ENCODE measurements at regions not wholly inside any gene's neighbourhood (a gene's known extent, or its start where the extent isn't known, plus 50 kb on each side); places are given as distances from the start of the nearest gene placed in this dataset.

GRCh38 chr11:76271068-76271467, 64.8 kb upstream of the WNT11 start:
- TF ChIP-seq CTCF (conservative IDR thresholded peaks at IDR 0.05; ENCODE audit: low read depth, low read length) (no peak), EZH2 (IDR thresholded peaks at IDR 0.05; ENCODE audit: borderline replicate concordance, low read depth, low read length, poor library complexity, severe bottlenecking) (no peak)

All from A673 (cell line).